Endothelial cell of umbilical vein (primary cell): ENCODE measurements at regions not wholly inside any gene's neighbourhood (a gene's known extent, or its start where the extent isn't known, plus 50 kb on each side); places are given as distances from the start of the nearest gene placed in this dataset.

Source experiments
- BruUV-seq: library from RNA; stranded (reverse); fragments of 400-500 nt; replicated peaks from 2 replicates; lab custom pipeline; 2021; lab: Mats Ljungman, UMichigan
- CTCF ChIA-PET: fragments of 300-600, 350-600 bp; sonication (Branson Sonifier 250); formaldehyde crosslinking; loops from one replicate; lab custom pipeline; 2021; ENCODE audit warnings: antibody characterized with exemption, inconsistent platforms; lab: Charles Lee
- POLR2A ChIA-PET: fragments of 300-600, 350-600 bp; sonication (Branson Sonifier 250); formaldehyde crosslinking; loops from one replicate; lab custom pipeline; 2021; ENCODE audit warnings: antibody characterized with exemption, inconsistent platforms; lab: Charles Lee
- DNase-seq: peaks from one replicate; pipeline ENCODE4 v3.0.0-alpha.2; 2011; ENCODE audit warnings: low read depth, low spot score
- FAIRE-seq: peaks from 2 replicates; lab custom pipeline; 2011; peaks lifted over from hg19 to GRCh38; lab: Jason Lieb, UNC
- H2AFZ ChIP-seq: 2 replicates; pipeline ENCODE4 v1.6.0; 2012; ENCODE audit warnings: low read depth, low read length, control low read depth, inconsistent platforms
- H3K27ac ChIP-seq: 2 replicates; pipeline ENCODE4 v1.5.1; 2011; ENCODE audit warnings: low read depth, mild to moderate bottlenecking, control low read depth, low read length, moderate library complexity; ENCODE audit not compliant: insufficient read depth
- H3K27me3 ChIP-seq, 2 experiments: 2 replicates each; pipeline versions ENCODE4 v1.6.0 to v1.6.1; 2011; ENCODE audit warnings: low read length in 2 of 2, mixed read lengths in 1 of 2; ENCODE audit not compliant: control insufficient read depth in 2 of 2, insufficient read depth in 2 of 2
- H3K36me3 ChIP-seq, 2 experiments: 2 replicates in 1 of 2; 3 replicates in 1 of 2; pipeline ENCODE4 v1.5.1; 2011; ENCODE audit warnings: low read length in 2 of 2, mild to moderate bottlenecking in 1 of 2, moderate library complexity in 1 of 2; ENCODE audit not compliant: control insufficient read depth in 2 of 2, insufficient read depth in 2 of 2; ENCODE audit errors: extremely low read depth in 1 of 2
- H3K4me1 ChIP-seq: 3 replicates; pipeline ENCODE4 v1.5.1; 2011; ENCODE audit warnings: mild to moderate bottlenecking, low read length; ENCODE audit not compliant: control insufficient read depth, insufficient read depth; ENCODE audit errors: extremely low read depth
- H3K4me2 ChIP-seq: 2 replicates; pipeline ENCODE4 v1.6.1; 2011; ENCODE audit warnings: low read length, control low read depth, mixed read lengths; ENCODE audit not compliant: insufficient read depth
- H3K4me3 ChIP-seq, 3 experiments: fragments of 200-600 bp in 1 of 3; sonication (generic), shearing (Covaris generic) in 1 of 3; replicated peaks in 1 of 3; 2 replicates each; pipeline ENCODE4 v1.5.1; 2011 to 2016; ENCODE audit warnings: control low read depth in 3 of 3, low read length in 3 of 3, mild to moderate bottlenecking in 2 of 3, inconsistent platforms in 1 of 3, low read depth in 1 of 3, moderate library complexity in 1 of 3; ENCODE audit not compliant: insufficient read depth in 1 of 3
- H3K79me2 ChIP-seq: 2 replicates; pipeline ENCODE4 v1.6.0; 2012; ENCODE audit warnings: low read length, inconsistent platforms; ENCODE audit not compliant: control insufficient read depth, insufficient read depth
- H3K9ac ChIP-seq: replicated peaks from 2 replicates; pipeline ENCODE3; 2011; ENCODE audit warnings: low read length, control low read depth; ENCODE audit not compliant: insufficient read depth; ENCODE audit errors: extremely low read depth
- H3K9me1 ChIP-seq: replicated peaks from 3 replicates; pipeline ENCODE4 v1.6.0; 2011; ENCODE audit warnings: mild to moderate bottlenecking, low read length; ENCODE audit not compliant: control insufficient read depth, insufficient read depth; ENCODE audit errors: extremely low read depth
- H3K9me3 ChIP-seq: replicated peaks from 2 replicates; pipeline ENCODE4 v1.5.1; 2012; ENCODE audit warnings: low read length, inconsistent platforms; ENCODE audit not compliant: control insufficient read depth, insufficient read depth
- H4K20me1 ChIP-seq: replicated peaks from 2 replicates; pipeline ENCODE3; 2011; ENCODE audit warnings: mild to moderate bottlenecking, low read length; ENCODE audit not compliant: control insufficient read depth, insufficient read depth; ENCODE audit errors: extremely low read depth
- CTCF ChIP-seq, 2 donors: IDR thresholded peaks; 1 replicate in 1 of 2; 2 replicates in 1 of 2; pipeline ENCODE4 v1.5.1; 2011; ENCODE audit warnings: low read length in 2 of 2, mild to moderate bottlenecking in 2 of 2, moderate library complexity in 2 of 2, control low read depth in 1 of 2, inconsistent platforms in 1 of 2, low read depth in 1 of 2; ENCODE audit not compliant: insufficient read depth in 1 of 2; ENCODE audit errors: extremely low read depth in 1 of 2
- EZH2 ChIP-seq: IDR thresholded peaks from 2 replicates; pipeline ENCODE4 v1.6.1; 2012; ENCODE audit warnings: borderline replicate concordance, low read depth, mild to moderate bottlenecking, moderate library complexity, low read length, inconsistent platforms; ENCODE audit not compliant: severe bottlenecking
- FOS ChIP-seq: IDR thresholded peaks from 2 replicates; pipeline ENCODE4 v1.6.1; 2011; ENCODE audit warnings: mild to moderate bottlenecking, low read length, moderate library complexity, borderline replicate concordance; ENCODE audit not compliant: insufficient read depth
- GATA2 ChIP-seq: IDR thresholded peaks from 2 replicates; pipeline ENCODE4 v1.7.0; 2011; ENCODE audit warnings: low read depth, mild to moderate bottlenecking, moderate library complexity, mixed read lengths, low read length; ENCODE audit not compliant: insufficient read length, insufficient read depth
- JUN ChIP-seq: IDR thresholded peaks from 2 replicates; pipeline ENCODE4 v1.6.1; 2011; ENCODE audit warnings: borderline replicate concordance, low read depth; ENCODE audit not compliant: insufficient read length, insufficient read depth
- MYC ChIP-seq: IDR thresholded peaks from one replicate; pipeline ENCODE4 v1.6.1; 2011; ENCODE audit warnings: mild to moderate bottlenecking, low read depth, low read length
- POLR2A ChIP-seq: IDR thresholded peaks from 2 replicates; pipeline ENCODE4 v1.6.1; 2012; ENCODE audit warnings: low read depth, mild to moderate bottlenecking, control low read depth, low read length
- POLR2AphosphoS5 ChIP-seq: IDR thresholded peaks from 2 replicates; pipeline ENCODE4 v1.6.1; 2012; ENCODE audit warnings: low read depth, mild to moderate bottlenecking, control low read depth, low read length, moderate library complexity; ENCODE audit not compliant: insufficient read depth
- dilution Hi-C: fragments of 300-500 bp; cut with MboI; formaldehyde crosslinking; loops from one replicate; pipeline ENCODE4 v1.15.0; 2019; ENCODE audit warnings: low sequenced_read_pairs; ENCODE audit not compliant: extremely low pct_ligation_motif_present
- intact Hi-C: fragments of 100-400 bp; cut with micrococcal nuclease; formaldehyde crosslinking; loops from one replicate; pipeline ENCODE4 v1.10.0; 2022
- TF ChIP-seq, protein P1 (sequence below): IDR thresholded peaks from 2 replicates; pipeline ENCODE4 v1.6.1; 2011; ENCODE audit not compliant: insufficient read depth, insufficient read length

DNA sequence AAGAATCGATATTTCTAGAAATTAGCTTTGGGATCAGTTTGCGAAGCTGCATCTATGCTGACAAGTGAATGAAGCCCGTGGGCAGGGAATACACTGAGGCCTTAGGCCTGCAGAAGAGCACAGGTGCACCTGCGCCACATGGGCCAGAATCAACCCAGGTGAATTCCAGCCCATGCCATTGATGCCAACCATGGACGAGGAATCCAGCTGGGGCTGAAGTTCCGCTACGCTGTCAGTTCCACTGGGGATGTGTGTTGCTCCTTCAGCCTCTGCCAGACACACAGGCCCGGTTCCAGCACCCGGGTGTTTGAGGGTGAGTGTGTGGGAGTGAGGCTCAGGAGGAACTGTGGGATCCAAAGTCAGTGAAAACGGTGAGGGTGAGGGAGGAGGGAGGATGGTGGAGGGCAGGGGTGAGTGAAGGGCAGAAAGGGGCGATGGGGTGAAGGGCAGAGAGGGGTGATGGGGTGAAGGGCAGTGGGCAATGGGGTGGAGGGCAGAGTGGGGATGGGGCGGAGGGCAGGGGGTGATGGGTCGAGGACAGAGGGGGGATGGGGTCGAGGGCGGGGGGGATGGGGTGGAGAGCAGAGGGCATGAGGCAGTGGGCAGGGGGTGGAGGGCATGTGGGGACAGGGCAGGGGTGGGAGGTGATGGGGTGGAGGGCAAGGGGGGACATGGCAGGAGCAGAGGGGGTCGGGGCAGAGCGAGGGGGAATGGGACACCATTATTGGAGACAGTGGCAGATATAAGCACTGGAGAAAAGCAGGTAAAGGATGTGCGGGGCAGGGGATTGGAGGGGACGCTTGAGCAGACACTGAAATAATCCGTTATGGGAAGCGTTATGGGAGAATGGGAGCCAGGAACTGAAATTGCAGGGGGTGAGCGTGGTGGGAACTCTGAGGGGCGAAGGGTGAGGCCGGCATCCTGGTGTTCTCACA is 931.6 kb downstream of the BRD1 start:
- CTCF ChIA-PET, result no interaction called here
- H3K9me3 ChIP-seq, result peaks cover 19% of the 10 kb centered on the region

More for the DNA sequence above, 931.6 kb downstream of the BRD1 start:
- Histone ChIP-seq H3K4me1 (no peaks in the 10 kb centered on the region), H3K27ac (no peak overlapping the region), H3K4me3 (no peak overlapping the region), H3K9ac (no peak overlapping the region), H3K79me2 (no peaks in the 10 kb centered on the region), H3K27me3 (no peaks in the 10 kb centered on the region), H4K20me1 (no peaks in the 10 kb centered on the region), H3K9me1 (no peaks in the 10 kb centered on the region), H3K36me3 (no peaks in the 10 kb centered on the region), H2AFZ (no peak overlapping the region), H3K4me2 (no peak overlapping the region)
- POLR2A ChIA-PET, result no interaction called here
- no peak for DNase-seq
- TF ChIP-seq EZH2 (no peak), JUN (no peak), POLR2AphosphoS5 (no peak), GATA2 (no peak), MYC (no peak), CTCF (IDR thresholded peaks at IDR 0.05; ENCODE audit: extremely low read depth in 1 of 2, insufficient read depth in 1 of 2, low read depth in 1 of 2, low read length in 2 of 2) (no peak), POLR2A (no peak), FOS (no peak)
- TF ChIP-seq, protein P1, sequence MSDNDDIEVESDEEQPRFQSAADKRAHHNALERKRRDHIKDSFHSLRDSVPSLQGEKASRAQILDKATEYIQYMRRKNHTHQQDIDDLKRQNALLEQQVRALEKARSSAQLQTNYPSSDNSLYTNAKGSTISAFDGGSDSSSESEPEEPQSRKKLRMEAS, result no peak
- no TSS peak for BruUV-seq
- intact Hi-C loops, result no loop called here
- no peak for FAIRE-seq
- dilution Hi-C loops, result no loop called here
